GM12891 (cell line): ENCODE measurements at regions not wholly inside any gene's neighbourhood (a gene's known extent, or its start where the extent isn't known, plus 50 kb on each side); places are given as distances from the start of the nearest gene placed in this dataset.

Experiments
- PAX5 ChIP-seq: IDR thresholded peaks from 2 replicates; pipeline ENCODE4 v1.6.1; 2011; ENCODE audit warnings: low read length, moderate library complexity, mild to moderate bottlenecking; ENCODE audit not compliant: insufficient read depth, severe bottlenecking
- POLR2A ChIP-seq: IDR thresholded peaks from 2 replicates; pipeline ENCODE4 v1.6.1; 2011; ENCODE audit warnings: low read depth, low read length, control low read depth
- POLR2AphosphoS5 ChIP-seq: IDR thresholded peaks from 2 replicates; pipeline ENCODE4 v1.6.1; 2011; ENCODE audit warnings: low read depth, low read length, control low read depth
- POU2F2 ChIP-seq: IDR thresholded peaks from 2 replicates; pipeline ENCODE4 v1.6.1; 2011; ENCODE audit warnings: low read depth, mild to moderate bottlenecking, control low read depth, low read length, moderate library complexity
- SPI1 ChIP-seq: IDR thresholded peaks from 2 replicates; pipeline ENCODE4 v1.6.1; 2011; ENCODE audit warnings: low read depth, low read length, control low read depth
- TAF1 ChIP-seq: IDR thresholded peaks from 2 replicates; pipeline ENCODE4 v1.6.1; 2011; ENCODE audit warnings: low read depth, low read length, control low read depth

GRCh38 chr6:113330636-113330946 is 526.6 kb upstream of the MARCKS start:
- TF ChIP-seq POLR2A (no peak), POLR2AphosphoS5 (no peak), TAF1 (no peak), POU2F2 (no peak), SPI1 (no peak), PAX5 (no peak)
